Vagina (tissue), 2 donors: ENCODE measurements at regions not wholly inside any gene's neighbourhood (a gene's known extent, or its start where the extent isn't known, plus 50 kb on each side); places are given as distances from the start of the nearest gene placed in this dataset.

Experiments
- POLR2A ChIP-seq, 2 donors: fragments of 450-650 bp; IDR thresholded peaks; one replicate each; pipeline ENCODE4 v1.6.1; 2017; ENCODE audit warnings: antibody characterized with exemption in 2 of 2, mild to moderate bottlenecking in 2 of 2, moderate library complexity in 2 of 2
- TF ChIP-seq, protein P1 (sequence below), 3 experiments: fragments of 450-650 bp in 2 of 3; fragments of 200-600 bp in 1 of 3; sonication (generic) in 1 of 3; IDR thresholded peaks; one replicate each; pipeline ENCODE4 v1.5.1; 2017 to 2019; ENCODE audit warnings: antibody characterized with exemption in 3 of 3, mild to moderate bottlenecking in 2 of 3, moderate library complexity in 2 of 3

DNA sequence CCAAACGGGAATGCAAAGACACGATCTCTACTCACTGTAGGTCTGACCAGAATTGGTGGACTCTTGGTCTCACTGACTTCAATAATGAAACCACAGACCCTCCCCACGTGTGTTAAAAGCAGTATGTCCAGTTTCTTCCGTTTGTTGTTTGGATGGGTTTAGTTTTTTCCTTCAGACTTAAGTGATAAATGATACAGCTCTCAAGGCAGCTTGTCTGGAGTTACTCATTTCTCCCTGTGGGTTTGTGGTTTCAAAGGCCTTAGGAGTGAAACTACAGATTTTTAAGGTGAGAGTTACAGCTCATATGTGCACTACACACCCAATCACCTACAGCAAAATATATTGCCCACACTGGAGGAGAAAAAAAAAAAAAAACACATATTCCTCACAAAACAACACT lies 86.7 kb upstream of the STMND1 start:
- TF ChIP-seq, protein P1, sequence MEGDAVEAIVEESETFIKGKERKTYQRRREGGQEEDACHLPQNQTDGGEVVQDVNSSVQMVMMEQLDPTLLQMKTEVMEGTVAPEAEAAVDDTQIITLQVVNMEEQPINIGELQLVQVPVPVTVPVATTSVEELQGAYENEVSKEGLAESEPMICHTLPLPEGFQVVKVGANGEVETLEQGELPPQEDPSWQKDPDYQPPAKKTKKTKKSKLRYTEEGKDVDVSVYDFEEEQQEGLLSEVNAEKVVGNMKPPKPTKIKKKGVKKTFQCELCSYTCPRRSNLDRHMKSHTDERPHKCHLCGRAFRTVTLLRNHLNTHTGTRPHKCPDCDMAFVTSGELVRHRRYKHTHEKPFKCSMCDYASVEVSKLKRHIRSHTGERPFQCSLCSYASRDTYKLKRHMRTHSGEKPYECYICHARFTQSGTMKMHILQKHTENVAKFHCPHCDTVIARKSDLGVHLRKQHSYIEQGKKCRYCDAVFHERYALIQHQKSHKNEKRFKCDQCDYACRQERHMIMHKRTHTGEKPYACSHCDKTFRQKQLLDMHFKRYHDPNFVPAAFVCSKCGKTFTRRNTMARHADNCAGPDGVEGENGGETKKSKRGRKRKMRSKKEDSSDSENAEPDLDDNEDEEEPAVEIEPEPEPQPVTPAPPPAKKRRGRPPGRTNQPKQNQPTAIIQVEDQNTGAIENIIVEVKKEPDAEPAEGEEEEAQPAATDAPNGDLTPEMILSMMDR (IDR thresholded peaks at IDR 0.05), result no peak
- no peak for TF ChIP-seq POLR2A (IDR thresholded peaks at IDR 0.05)
